Endothelial cell of umbilical vein (primary cell): ENCODE measurements at regions not wholly inside any gene's neighbourhood (a gene's known extent, or its start where the extent isn't known, plus 50 kb on each side); places are given as distances from the start of the nearest gene placed in this dataset.

Experiments used
- BruUV-seq: library from RNA; stranded (reverse); fragments of 400-500 nt; replicated peaks from 2 replicates; lab custom pipeline; 2021; lab: Mats Ljungman, UMichigan
- CTCF ChIA-PET: fragments of 300-600, 350-600 bp; sonication (Branson Sonifier 250); formaldehyde crosslinking; loops from one replicate; lab custom pipeline; 2021; ENCODE audit warnings: antibody characterized with exemption, inconsistent platforms; lab: Charles Lee
- POLR2A ChIA-PET: fragments of 300-600, 350-600 bp; sonication (Branson Sonifier 250); formaldehyde crosslinking; loops from one replicate; lab custom pipeline; 2021; ENCODE audit warnings: antibody characterized with exemption, inconsistent platforms; lab: Charles Lee
- DNase-seq: peaks from one replicate; pipeline ENCODE4 v3.0.0-alpha.2; 2011; ENCODE audit warnings: low read depth, low spot score
- FAIRE-seq: peaks from 2 replicates; lab custom pipeline; 2011; peaks lifted over from hg19 to GRCh38; lab: Jason Lieb, UNC
- H2AFZ ChIP-seq: 2 replicates; pipeline ENCODE4 v1.6.0; 2012; ENCODE audit warnings: low read depth, low read length, control low read depth, inconsistent platforms
- H3K27ac ChIP-seq: 2 replicates; pipeline ENCODE4 v1.5.1; 2011; ENCODE audit warnings: low read depth, mild to moderate bottlenecking, control low read depth, low read length, moderate library complexity; ENCODE audit not compliant: insufficient read depth
- H3K27me3 ChIP-seq, 2 experiments: 2 replicates each; pipeline versions ENCODE4 v1.6.0 to v1.6.1; 2011; ENCODE audit warnings: low read length in 2 of 2, mixed read lengths in 1 of 2; ENCODE audit not compliant: control insufficient read depth in 2 of 2, insufficient read depth in 2 of 2
- H3K36me3 ChIP-seq, 2 experiments: 2 replicates in 1 of 2; 3 replicates in 1 of 2; pipeline ENCODE4 v1.5.1; 2011; ENCODE audit warnings: low read length in 2 of 2, mild to moderate bottlenecking in 1 of 2, moderate library complexity in 1 of 2; ENCODE audit not compliant: control insufficient read depth in 2 of 2, insufficient read depth in 2 of 2; ENCODE audit errors: extremely low read depth in 1 of 2
- H3K4me1 ChIP-seq: 3 replicates; pipeline ENCODE4 v1.5.1; 2011; ENCODE audit warnings: mild to moderate bottlenecking, low read length; ENCODE audit not compliant: control insufficient read depth, insufficient read depth; ENCODE audit errors: extremely low read depth
- H3K4me2 ChIP-seq: 2 replicates; pipeline ENCODE4 v1.6.1; 2011; ENCODE audit warnings: low read length, control low read depth, mixed read lengths; ENCODE audit not compliant: insufficient read depth
- H3K4me3 ChIP-seq, 3 experiments: fragments of 200-600 bp in 1 of 3; sonication (generic), shearing (Covaris generic) in 1 of 3; replicated peaks in 1 of 3; 2 replicates each; pipeline ENCODE4 v1.5.1; 2011 to 2016; ENCODE audit warnings: control low read depth in 3 of 3, low read length in 3 of 3, mild to moderate bottlenecking in 2 of 3, inconsistent platforms in 1 of 3, low read depth in 1 of 3, moderate library complexity in 1 of 3; ENCODE audit not compliant: insufficient read depth in 1 of 3
- H3K79me2 ChIP-seq: 2 replicates; pipeline ENCODE4 v1.6.0; 2012; ENCODE audit warnings: low read length, inconsistent platforms; ENCODE audit not compliant: control insufficient read depth, insufficient read depth
- H3K9ac ChIP-seq: replicated peaks from 2 replicates; pipeline ENCODE3; 2011; ENCODE audit warnings: low read length, control low read depth; ENCODE audit not compliant: insufficient read depth; ENCODE audit errors: extremely low read depth
- H3K9me1 ChIP-seq: replicated peaks from 3 replicates; pipeline ENCODE4 v1.6.0; 2011; ENCODE audit warnings: mild to moderate bottlenecking, low read length; ENCODE audit not compliant: control insufficient read depth, insufficient read depth; ENCODE audit errors: extremely low read depth
- H3K9me3 ChIP-seq: replicated peaks from 2 replicates; pipeline ENCODE4 v1.5.1; 2012; ENCODE audit warnings: low read length, inconsistent platforms; ENCODE audit not compliant: control insufficient read depth, insufficient read depth
- H4K20me1 ChIP-seq: replicated peaks from 2 replicates; pipeline ENCODE3; 2011; ENCODE audit warnings: mild to moderate bottlenecking, low read length; ENCODE audit not compliant: control insufficient read depth, insufficient read depth; ENCODE audit errors: extremely low read depth
- CTCF ChIP-seq, 2 donors: IDR thresholded peaks; 1 replicate in 1 of 2; 2 replicates in 1 of 2; pipeline ENCODE4 v1.5.1; 2011; ENCODE audit warnings: low read length in 2 of 2, mild to moderate bottlenecking in 2 of 2, moderate library complexity in 2 of 2, control low read depth in 1 of 2, inconsistent platforms in 1 of 2, low read depth in 1 of 2; ENCODE audit not compliant: insufficient read depth in 1 of 2; ENCODE audit errors: extremely low read depth in 1 of 2
- EZH2 ChIP-seq: IDR thresholded peaks from 2 replicates; pipeline ENCODE4 v1.6.1; 2012; ENCODE audit warnings: borderline replicate concordance, low read depth, mild to moderate bottlenecking, moderate library complexity, low read length, inconsistent platforms; ENCODE audit not compliant: severe bottlenecking
- FOS ChIP-seq: IDR thresholded peaks from 2 replicates; pipeline ENCODE4 v1.6.1; 2011; ENCODE audit warnings: mild to moderate bottlenecking, low read length, moderate library complexity, borderline replicate concordance; ENCODE audit not compliant: insufficient read depth
- GATA2 ChIP-seq: IDR thresholded peaks from 2 replicates; pipeline ENCODE4 v1.7.0; 2011; ENCODE audit warnings: low read depth, mild to moderate bottlenecking, moderate library complexity, mixed read lengths, low read length; ENCODE audit not compliant: insufficient read length, insufficient read depth
- JUN ChIP-seq: IDR thresholded peaks from 2 replicates; pipeline ENCODE4 v1.6.1; 2011; ENCODE audit warnings: borderline replicate concordance, low read depth; ENCODE audit not compliant: insufficient read length, insufficient read depth
- MAX ChIP-seq: IDR thresholded peaks from 2 replicates; pipeline ENCODE4 v1.6.1; 2011; ENCODE audit not compliant: insufficient read depth, insufficient read length
- MYC ChIP-seq: IDR thresholded peaks from one replicate; pipeline ENCODE4 v1.6.1; 2011; ENCODE audit warnings: mild to moderate bottlenecking, low read depth, low read length
- POLR2A ChIP-seq: IDR thresholded peaks from 2 replicates; pipeline ENCODE4 v1.6.1; 2012; ENCODE audit warnings: low read depth, mild to moderate bottlenecking, control low read depth, low read length
- POLR2AphosphoS5 ChIP-seq: IDR thresholded peaks from 2 replicates; pipeline ENCODE4 v1.6.1; 2012; ENCODE audit warnings: low read depth, mild to moderate bottlenecking, control low read depth, low read length, moderate library complexity; ENCODE audit not compliant: insufficient read depth
- dilution Hi-C: fragments of 300-500 bp; cut with MboI; formaldehyde crosslinking; loops from one replicate; pipeline ENCODE4 v1.15.0; 2019; ENCODE audit warnings: low sequenced_read_pairs; ENCODE audit not compliant: extremely low pct_ligation_motif_present
- intact Hi-C: fragments of 100-400 bp; cut with micrococcal nuclease; formaldehyde crosslinking; loops from one replicate; pipeline ENCODE4 v1.10.0; 2022

- Histone ChIP-seq H2AFZ (no peak overlapping the region), H3K4me1 (no peaks in the 10 kb centered on the region), H3K27me3 (peaks cover 3 to 8% of the 10 kb centered on the region in 2 experiments), H3K9ac (no peak overlapping the region), H4K20me1 (no peaks in the 10 kb centered on the region), H3K4me3 (no peak overlapping the region), H3K36me3 (no peaks in the 10 kb centered on the region), H3K9me3 (no peaks in the 10 kb centered on the region), H3K9me1 (no peaks in the 10 kb centered on the region), H3K79me2 (no peaks in the 10 kb centered on the region), H3K27ac (no peak overlapping the region), H3K4me2 (no peak overlapping the region)
- TF ChIP-seq MAX: no peak
- no peak for TF ChIP-seq FOS
- no peak for TF ChIP-seq EZH2
- no peak for TF ChIP-seq POLR2A
- no peak for TF ChIP-seq GATA2
- TF ChIP-seq POLR2AphosphoS5: no peak
- no peak for TF ChIP-seq CTCF (IDR thresholded peaks at IDR 0.05; ENCODE audit: extremely low read depth in 1 of 2, insufficient read depth in 1 of 2, low read depth in 1 of 2, low read length in 2 of 2)
- TF ChIP-seq JUN: no peak
- TF ChIP-seq MYC: no peak
- dilution Hi-C loops (no loop called here), intact Hi-C loops (no loop called here)
- BruUV-seq: no TSS peak
- no peak for DNase-seq
- ChIA-PET POLR2A (no interaction called here), CTCF (interaction anchor here (0.8 to 1.0 kb wide), 4 partner anchors 9 to 67 kb away, joined by 3 read pairs; no protein-coding TSS in a partner anchor)
- FAIRE-seq: no peak
Measured at GRCh38 chr10:71087622-71088021, 124.7 kb upstream of the UNC5B start.
